Superior temporal gyrus (tissue), 1 donor: ENCODE measurements at regions not wholly inside any gene's neighbourhood (a gene's known extent, or its start where the extent isn't known, plus 50 kb on each side); places are given as distances from the start of the nearest gene placed in this dataset.
A peak's percentile ranks its signal among the peaks of the same experiment; 100 is the strongest.
"Not testable (repeated sequence)": the region's sequence is repeated elsewhere in the genome, so short reads cannot be mapped to it uniquely, and the experiment has no call there.

Experiments used
- DNase-seq: peaks from one replicate; pipeline ENCODE4 v3.0.0-alpha.2; 2016; ENCODE audit errors: extremely low spot score

DNA sequence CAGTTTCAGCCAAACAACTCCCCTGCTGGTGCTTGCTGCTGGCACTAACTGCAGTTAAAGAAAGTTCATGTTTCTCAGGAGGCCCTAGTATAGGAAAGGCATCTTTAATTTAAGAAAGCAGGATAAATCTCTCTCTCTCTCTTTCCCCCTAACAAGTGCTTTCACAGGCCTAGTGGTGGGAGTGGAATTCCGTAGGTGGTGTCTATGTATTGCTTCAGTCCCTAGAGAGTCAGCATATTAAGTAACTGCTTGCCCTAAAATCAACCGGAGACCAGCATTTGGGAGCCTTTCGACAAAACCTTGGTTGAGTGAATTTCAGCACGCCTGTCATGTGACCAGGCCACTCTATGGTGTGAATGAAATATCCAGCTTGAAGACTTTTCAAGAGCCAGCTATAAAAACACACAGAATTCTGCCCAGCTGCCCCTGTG is 169.2 kb upstream of the TGFBR2 start:
- DNase-seq = peak; percentile 44

- DNase-seq = no peak
Measured at GRCh38 chr3:30438126-30438525, 168.3 kb upstream of the TGFBR2 start.

DNA sequence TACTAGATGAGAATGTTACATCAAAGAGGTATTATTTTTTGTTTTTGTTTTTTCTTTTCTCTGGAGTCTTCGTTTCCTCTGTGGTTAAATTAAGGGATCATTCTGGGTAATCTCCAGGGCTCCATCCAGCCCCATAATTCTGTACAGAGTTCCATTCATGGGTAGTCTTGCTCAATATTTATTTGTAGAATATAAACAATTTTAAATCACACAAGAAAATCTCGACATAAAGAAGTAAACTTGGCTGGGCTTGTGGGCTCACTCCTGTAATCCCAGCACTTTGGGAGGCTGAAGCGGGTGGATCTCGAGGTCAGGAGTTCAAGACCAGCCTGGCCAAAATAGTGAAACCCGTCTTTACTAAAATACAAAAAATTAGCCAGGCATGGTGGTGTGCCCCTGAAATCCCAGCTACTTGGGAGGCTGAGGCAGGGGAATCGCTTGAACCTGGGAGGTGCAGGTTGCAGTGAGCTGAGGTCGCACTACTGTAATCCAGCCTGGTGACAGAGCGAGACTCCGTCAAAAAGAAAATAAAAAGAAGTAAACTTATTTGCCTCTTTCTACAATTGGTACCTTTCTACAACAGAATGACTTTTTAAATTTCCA is 166.8 kb upstream of the TGFBR2 start:
- DNase-seq = no peak

DNA sequence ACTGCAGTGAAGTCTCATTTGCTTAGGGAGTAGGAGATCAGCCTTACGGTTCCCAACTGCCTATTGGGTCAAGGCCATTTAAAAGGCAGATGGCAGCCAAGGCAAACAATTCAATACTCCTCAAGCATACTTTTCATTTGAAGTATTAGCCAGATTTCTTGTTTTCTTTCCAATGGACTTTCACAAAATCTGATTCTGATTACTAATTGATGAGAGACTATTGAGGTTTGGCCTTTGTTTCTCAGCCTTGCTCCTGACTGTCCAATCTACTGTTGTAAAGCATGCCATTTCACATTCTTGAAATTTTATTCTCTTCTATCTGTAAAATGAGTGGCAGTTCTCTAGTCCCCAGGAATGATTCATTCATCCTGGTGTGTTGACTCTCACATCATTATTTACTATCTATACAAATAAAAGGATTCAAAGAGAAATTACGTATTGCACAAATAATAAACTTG is 166.2 kb upstream of the TGFBR2 start:
- no peak for DNase-seq

- no peak for DNase-seq
Measured at GRCh38 chr3:30440880-30441279, 165.5 kb upstream of the TGFBR2 start.

- DNase-seq = no peak
Measured at GRCh38 chr3:30443756-30444673, 162.4 kb upstream of the TGFBR2 start.

DNA sequence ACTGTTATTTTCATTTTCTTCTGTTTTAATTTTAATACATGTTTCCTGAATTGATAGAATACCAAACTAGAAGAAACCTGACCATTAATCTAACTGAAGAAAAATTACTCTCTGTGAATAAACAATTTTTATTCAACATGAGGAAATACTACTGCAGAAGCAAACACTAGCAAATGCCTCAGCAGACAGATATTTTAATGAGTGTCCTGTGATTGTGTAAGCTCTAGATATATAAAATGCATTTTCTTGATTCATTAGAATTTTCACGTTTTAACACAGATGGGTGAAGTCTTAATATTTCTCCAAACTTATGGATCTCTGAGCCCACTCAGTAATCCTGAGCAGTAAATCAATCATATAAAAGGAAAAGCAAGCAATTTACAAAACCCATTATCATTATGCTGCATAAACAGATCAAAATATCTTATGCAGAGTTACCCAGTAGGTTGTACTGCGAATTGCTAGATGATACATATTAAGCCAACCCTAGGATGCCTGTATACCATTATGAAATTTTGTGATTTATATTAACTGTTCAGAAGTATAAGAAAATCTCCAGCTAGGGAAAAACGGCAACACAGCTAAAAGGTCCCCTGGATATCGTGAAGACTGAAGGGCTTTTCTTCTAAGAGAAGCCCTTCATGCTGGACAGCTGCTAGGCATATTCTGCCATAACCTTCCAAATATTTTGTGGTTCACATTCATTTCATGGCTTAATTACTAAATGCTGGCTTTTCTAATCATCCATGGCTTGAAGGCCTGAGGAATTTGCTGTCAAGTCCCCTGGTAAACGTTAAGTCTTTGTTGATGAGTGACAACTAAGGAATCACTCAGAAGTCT is 157.7 kb upstream of the TGFBR2 start:
- DNase-seq = no peak

GRCh38 chr3:30449290-30449632 is 157.1 kb upstream of the TGFBR2 start:
- DNase-seq = peak; percentile 58

GRCh38 chr3:30452446-30452845 is 154.0 kb upstream of the TGFBR2 start:
- no peak for DNase-seq

- no peak for DNase-seq
Measured at GRCh38 chr3:30453360-30454039, 152.9 kb upstream of the TGFBR2 start.

GRCh38 chr3:30454636-30455035 is 151.8 kb upstream of the TGFBR2 start:
- DNase-seq = no peak

GRCh38 chr3:30455112-30455511 is 151.3 kb upstream of the TGFBR2 start:
- not testable (repeated sequence) for DNase-seq

- DNase-seq = no peak
Measured at GRCh38 chr3:30455840-30456239, 150.6 kb upstream of the TGFBR2 start.

- no peak for DNase-seq
Measured at GRCh38 chr3:30456264-30456663, 150.1 kb upstream of the TGFBR2 start.

DNA sequence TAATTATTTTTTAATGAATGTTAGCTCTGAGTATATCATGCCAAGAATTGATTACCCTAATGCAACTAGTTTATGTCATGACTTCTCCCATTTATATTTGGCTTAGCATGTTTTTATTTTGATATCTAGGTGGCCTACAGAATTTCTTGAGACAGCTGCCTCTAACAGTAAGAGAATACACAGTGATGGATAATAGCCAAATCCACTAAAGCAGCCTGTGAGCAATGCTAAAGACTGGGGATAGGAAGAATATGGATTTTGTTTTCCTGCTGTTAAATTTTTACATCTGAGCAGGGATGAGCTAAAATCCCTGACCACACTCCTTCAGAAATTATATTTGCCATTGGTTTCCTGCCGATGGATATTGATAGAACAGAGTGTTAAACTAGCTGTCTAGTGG is 149.3 kb upstream of the TGFBR2 start:
- DNase-seq = no peak

- no peak for DNase-seq
Measured at GRCh38 chr3:30457726-30458125, 148.7 kb upstream of the TGFBR2 start.

GRCh38 chr3:30458376-30459171 is 147.8 kb upstream of the TGFBR2 start:
- DNase-seq = no peak

DNA sequence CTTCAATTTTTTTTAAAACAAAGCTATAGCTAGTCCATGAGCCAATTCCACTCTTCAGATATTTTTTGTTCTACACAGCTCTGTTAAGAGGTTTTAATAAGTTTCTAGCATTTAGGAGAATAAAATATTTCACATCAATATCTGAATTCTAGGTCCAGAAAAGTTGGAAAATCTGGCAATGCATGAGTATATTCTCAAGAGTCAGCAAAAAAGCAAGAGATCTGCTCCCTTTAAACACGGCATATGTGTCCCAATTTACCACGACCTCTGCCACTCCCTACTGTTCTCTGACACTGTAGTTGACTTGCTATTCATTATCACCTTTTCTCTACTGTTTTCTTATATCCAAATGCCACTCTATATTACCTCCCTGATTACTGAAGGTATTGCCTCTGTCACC is 145.1 kb upstream of the TGFBR2 start:
- DNase-seq = no peak

DNA sequence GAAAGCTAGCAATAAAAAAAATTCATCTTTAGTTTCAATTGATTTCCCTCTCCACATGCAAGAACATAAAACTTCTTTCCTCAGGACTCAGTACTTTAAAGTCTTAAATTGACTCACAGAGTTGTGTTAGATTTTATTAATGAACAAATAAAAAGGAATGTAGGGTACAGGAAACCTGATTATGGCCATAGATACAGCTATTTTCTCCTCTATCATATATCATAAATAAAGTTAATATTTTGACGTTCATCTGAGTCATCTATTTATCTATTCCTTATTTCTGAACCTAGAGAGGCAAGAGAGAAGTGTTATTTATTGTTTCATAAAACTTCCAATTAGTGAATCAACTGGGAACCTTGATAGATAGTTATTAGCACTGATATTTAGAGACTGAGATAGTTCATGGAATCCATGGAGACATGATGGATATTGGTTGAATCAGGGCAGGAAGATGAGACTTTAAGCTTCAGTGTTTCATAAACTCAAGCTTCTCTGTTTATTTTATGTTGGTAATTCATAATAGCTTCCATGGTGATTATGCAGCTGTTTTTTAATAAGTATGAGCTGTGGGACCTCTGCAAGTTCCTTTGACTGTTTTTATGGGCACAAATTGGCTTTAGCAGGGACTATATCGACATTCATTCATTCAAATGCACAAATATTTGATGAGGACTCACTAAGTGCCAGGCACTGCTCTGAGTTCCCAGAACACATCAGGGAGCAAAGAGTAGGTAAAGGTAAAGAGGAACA is 143.5 kb upstream of the TGFBR2 start:
- DNase-seq = no peak

- no peak for DNase-seq
Measured at GRCh38 chr3:30464381-30464780, 142.0 kb upstream of the TGFBR2 start.
